RPMI7951 (cell line): ENCODE measurements at regions not wholly inside any gene's neighbourhood (a gene's known extent, or its start where the extent isn't known, plus 50 kb on each side); places are given as distances from the start of the nearest gene placed in this dataset.
A peak's percentile ranks its signal among the peaks of the same experiment; 100 is the strongest.

Experiments
- DNase-seq: peaks from one replicate; pipeline ENCODE4 v3.0.0-alpha.2; 2012; ENCODE audit warnings: low read depth

DNA sequence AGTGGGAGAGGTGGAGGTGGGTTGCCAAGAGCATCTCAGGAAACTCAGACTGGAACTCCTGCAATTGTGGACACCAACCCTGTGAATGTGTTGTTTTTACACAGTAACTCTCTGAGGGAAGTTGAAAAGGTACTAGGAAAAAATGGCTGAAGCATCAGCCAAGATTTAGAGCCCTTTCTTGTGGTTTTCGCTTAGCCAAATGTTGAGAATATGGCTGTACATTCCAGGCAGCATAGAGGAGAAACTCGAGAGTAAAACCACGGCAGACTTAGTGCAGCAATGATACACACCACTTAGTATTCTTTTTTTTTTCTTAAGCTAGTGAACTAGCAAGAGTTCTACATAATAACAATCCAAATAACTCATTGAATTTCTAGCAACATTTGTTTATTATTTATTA, 309.7 kb upstream of the MTNR1B start:
- no peak for DNase-seq

DNA sequence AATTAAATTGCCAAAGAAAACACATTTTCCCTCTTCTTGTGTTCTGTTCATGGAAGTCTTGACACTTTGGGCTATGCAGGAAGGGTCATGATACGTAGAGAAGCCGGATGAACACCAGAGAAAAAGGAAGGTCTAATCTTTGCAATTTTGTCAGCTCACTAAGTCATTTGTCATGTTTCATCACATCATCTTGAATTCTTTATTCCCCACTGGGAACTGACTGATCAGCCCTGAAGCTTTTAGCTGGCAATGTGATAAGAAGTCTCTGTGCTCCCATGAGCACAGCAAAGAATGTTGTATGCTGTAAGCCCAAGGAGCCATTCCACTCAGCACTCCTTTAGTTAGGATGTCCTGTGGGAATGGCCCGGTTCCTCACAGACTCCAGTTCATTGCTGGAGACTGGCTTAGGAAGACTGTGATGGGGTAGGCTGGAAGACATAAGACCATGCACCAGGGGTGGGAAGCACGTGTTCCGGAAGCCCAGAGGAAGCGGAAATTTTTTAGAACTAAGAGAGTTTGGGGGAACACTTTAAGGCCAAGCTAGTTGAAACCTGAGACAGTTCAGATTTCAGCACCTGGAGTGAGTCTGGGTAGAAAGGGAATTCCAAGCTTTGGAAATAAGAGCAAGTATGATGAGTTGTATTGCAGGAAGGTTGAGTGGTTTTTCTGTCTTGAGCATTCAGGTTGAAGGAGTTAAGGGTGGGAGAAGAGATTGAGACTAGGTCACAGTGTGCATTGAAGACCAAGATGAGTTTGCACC, 306.7 kb upstream of the MTNR1B start:
- DNase-seq = no peak

DNA sequence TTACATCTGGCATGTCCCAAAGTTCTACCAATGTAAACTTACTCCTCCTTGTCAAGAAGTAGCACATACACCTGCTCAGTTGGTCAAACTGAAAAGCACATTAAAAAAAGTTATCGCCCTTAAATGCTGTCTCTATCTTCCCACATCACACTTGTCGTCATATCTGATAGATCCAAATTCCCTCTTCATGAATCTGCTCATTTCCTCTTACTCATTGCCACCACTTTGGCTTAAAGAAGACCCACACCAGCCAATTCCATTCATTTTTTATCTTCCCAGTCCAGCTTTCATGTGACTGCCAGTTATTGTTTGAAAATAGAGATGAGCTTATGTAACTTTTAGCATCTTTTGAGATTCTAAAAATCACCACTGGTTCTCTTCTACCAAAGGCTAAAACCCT, 305.9 kb upstream of the MTNR1B start:
- no peak for DNase-seq

DNA sequence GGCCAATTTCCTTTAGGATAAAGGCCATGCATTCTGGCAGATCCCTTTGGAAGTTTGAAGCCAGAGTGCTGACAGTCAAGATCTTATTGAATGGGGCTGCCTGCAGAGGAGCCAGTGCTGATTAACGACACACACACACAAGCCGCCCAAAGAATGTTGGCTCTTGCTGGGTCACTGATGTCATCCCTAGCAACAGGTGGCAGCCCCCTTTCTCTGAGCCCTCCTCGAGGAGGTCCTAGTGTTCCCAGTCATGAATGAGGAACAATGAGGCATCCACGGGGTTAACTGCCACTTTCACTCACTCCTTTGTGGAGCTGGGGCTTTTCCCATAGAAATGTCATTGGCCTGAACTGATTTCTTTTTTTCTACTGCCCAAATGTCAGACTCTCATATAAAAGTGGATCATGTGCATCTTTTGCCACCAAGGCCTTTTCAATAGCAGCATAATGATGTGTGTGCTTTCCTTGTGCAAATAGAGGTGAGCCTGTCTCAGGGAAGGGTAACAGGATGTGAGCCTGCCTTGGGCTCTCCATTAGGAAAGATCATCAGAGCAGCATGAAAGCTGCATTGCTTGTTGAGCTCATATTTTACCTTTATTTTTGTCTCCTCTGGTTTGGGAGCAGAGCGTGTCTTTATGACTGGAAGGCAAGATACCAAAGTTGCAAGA, 301.8 kb upstream of the MTNR1B start:
- no peak for DNase-seq

DNA sequence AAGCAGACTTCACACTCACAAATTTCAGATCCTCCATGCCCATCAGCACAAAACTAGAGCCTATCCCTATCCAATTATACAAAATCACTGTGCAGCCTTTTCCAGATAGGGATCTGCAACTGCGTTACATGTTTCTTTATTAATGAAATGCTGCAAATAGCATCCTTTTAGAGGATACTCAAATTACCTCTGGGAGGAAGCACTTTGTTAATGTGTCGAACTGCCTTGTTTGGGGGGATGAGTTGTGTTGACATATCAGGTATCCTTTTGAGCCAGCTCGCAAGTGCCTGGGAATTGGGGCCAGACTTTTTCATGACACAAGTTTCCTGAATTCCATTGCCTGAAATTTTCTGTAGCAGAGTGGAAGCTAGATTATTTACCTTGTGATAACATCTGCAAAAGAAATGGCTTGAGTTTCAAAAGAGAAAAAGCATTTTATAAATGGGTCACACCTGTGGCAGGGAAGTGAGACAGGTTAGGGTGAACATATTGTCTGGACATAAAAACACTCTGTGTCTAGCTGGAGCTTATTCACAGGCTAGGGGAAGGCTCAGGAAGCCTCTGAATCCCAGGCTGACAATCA, 299.1 kb upstream of the MTNR1B start:
- DNase-seq = no peak

GRCh38 chr11:92671081-92671480, 298.4 kb upstream of the MTNR1B start:
- DNase-seq = no peak

GRCh38 chr11:92675303-92675702, 294.1 kb upstream of the MTNR1B start:
- DNase-seq = no peak

DNA sequence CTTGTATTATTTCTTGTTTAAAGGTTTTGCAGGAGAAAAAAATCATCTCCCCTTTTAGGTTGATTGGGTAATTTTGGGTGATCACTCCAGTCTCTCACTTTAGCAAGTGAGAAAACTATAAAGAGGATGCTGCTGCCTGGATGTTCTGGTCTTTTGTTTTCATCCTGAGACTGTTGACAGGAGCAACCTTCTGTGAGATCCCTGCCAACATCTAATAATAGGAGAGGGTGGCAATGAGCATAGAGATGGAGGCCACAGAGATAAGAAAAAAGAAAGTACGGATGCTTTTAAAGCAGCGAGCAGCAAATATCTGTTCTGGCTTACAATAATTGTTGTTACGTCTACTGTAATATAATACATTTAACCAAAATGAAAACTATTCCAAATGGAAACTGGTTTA, 293.6 kb upstream of the MTNR1B start:
- DNase-seq = no peak

GRCh38 chr11:92678008-92678611, 291.3 kb upstream of the MTNR1B start:
- DNase-seq = no peak

DNA sequence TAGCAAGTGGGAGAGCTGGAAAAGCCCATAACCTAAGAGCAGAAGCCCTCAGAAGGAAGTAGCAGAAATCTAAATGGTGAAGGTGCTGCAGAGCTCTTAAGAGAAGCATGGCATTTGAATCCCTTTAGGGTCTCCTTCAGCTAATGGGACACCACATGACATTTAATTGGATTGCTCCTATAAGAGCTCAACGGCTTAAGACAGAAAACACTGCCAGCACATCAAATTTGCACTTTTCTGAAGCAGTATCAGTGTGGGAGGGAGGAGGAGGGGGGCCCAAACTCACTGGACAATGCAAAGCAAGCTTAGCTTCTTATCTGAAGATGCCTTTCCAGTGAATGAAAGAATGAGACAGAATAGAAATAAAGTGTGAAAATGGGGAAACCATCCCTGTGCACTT, 287.9 kb upstream of the MTNR1B start:
- no peak for DNase-seq

GRCh38 chr11:92682136-92682535, 287.3 kb upstream of the MTNR1B start:
- DNase-seq = no peak

GRCh38 chr11:92682952-92683351, 286.5 kb upstream of the MTNR1B start:
- no peak for DNase-seq

DNA sequence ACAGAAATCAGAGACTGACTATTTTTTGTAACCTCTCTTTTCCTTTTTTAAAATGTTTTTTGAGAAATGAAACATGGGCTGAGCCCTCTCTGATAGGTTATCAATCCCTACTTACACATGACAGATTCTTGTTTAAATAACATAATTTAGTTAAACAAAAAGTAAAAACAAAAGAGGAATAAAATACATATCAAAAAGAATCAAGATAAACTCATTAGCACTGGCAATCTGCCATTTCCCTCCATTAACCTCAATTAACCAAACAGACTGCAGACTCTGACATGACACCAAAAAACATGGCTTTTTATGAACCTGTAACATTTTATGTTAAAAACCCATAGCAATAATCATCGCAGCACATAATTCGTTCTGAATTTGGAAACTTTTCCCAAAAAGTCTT, 284.4 kb upstream of the MTNR1B start:
- no peak for DNase-seq

- DNase-seq = no peak
These were observed 281.7 kb upstream of the MTNR1B start for GRCh38 chr11:92687724-92688123.

- no peak for DNase-seq
These were observed 281.0 kb upstream of the MTNR1B start for GRCh38 chr11:92688416-92688815.

GRCh38 chr11:92692826-92693546, 276.5 kb upstream of the MTNR1B start:
- DNase-seq = no peak

DNA sequence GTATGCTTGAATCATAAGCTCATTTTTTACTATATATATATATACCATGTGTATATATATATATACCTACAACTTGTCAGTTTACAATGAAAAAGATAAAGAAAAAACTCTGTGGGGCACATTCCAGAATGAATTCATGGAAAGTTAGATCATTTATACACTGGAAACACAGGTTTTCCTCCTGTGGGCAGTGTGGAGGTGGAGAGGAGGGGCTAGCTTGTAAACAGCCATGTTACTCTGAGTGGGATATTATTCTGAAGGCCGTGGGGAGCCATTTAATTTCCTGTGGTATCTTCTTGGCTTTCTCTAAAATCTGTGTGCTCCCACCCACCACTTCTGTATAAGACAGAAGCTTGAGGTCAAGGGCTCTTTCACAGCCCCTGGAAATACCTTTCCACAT, 273.4 kb upstream of the MTNR1B start:
- DNase-seq = no peak

- no peak for DNase-seq
These were observed 271.8 kb upstream of the MTNR1B start for GRCh38 chr11:92697461-92698312.

DNA sequence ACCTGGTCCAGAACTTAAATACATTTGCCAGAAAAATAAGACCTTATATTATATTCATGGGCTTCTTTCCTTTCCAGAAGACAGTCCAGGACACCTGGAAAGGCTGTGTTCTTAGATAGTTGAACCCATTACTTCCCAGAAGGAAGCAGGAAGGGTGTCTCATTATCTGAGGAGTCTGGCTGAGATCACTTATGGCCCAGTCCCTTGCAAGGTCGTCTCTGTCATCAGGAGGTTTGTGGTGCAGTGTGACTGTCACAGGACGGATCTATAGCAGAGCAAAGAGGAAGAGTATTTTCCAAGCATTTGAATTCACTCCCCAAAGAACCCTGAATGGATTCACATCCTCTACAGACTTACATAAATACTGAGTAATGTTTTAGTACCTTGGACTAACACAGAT, 270.7 kb upstream of the MTNR1B start:
- no peak for DNase-seq

GRCh38 chr11:92702037-92702804, 267.2 kb upstream of the MTNR1B start:
- DNase-seq = peak; percentile 30
